Fibroblast of lung (primary cell): ENCODE measurements at regions not wholly inside any gene's neighbourhood (a gene's known extent, or its start where the extent isn't known, plus 50 kb on each side); places are given as distances from the start of the nearest gene placed in this dataset.

Experiments
- DNase-seq, 2 donors: peaks; one replicate each; pipeline versions ENCODE4 v3.0.0 to v3.0.0-alpha.2; 2010; ENCODE audit warnings: low read depth in 2 of 2
- H2AFZ ChIP-seq: 2 replicates; pipeline ENCODE4 v1.5.1; 2012; ENCODE audit warnings: low read length, control low read depth, inconsistent platforms
- H3K27ac ChIP-seq: 2 replicates; pipeline ENCODE4 v1.5.1; 2011; ENCODE audit warnings: low read length, control low read depth; ENCODE audit not compliant: insufficient read depth
- H3K27me3 ChIP-seq: 2 replicates; pipeline ENCODE4 v1.5.1; 2011; ENCODE audit warnings: mild to moderate bottlenecking, low read length; ENCODE audit not compliant: control insufficient read depth, insufficient read depth
- H3K36me3 ChIP-seq: 2 replicates; pipeline ENCODE4 v1.5.1; 2011; ENCODE audit warnings: low read length; ENCODE audit not compliant: control insufficient read depth, insufficient read depth
- H3K4me1 ChIP-seq: 2 replicates; pipeline ENCODE4 v1.5.1; 2011; ENCODE audit warnings: low read length; ENCODE audit not compliant: control insufficient read depth, insufficient read depth; ENCODE audit errors: extremely low read depth
- H3K4me2 ChIP-seq: 2 replicates; pipeline ENCODE4 v1.5.1; 2011; ENCODE audit warnings: low read length, control low read depth; ENCODE audit not compliant: insufficient read depth; ENCODE audit errors: extremely low read depth
- H3K4me3 ChIP-seq, 4 experiments: fragments of 200-600 bp in 1 of 4; sonication (generic) in 1 of 4; replicated peaks in 1 of 4; 2 replicates each; pipeline ENCODE4 v1.5.1; 2011 to 2016; ENCODE audit warnings: low read length in 4 of 4, low read depth in 3 of 4, mild to moderate bottlenecking in 3 of 4, control low read depth in 2 of 4, inconsistent platforms in 1 of 4, mixed read lengths in 1 of 4; ENCODE audit not compliant: insufficient read depth in 1 of 4; ENCODE audit errors: control extremely low read depth in 1 of 4
- H3K79me2 ChIP-seq: 2 replicates; pipeline ENCODE4 v1.5.1; 2012; ENCODE audit warnings: mild to moderate bottlenecking, low read length, inconsistent platforms; ENCODE audit not compliant: control insufficient read depth, insufficient read depth
- H3K9ac ChIP-seq: 2 replicates; pipeline ENCODE4 v1.5.1; 2011; ENCODE audit warnings: mild to moderate bottlenecking, low read length, control low read depth; ENCODE audit not compliant: insufficient read depth
- H3K9me3 ChIP-seq: 2 replicates; pipeline ENCODE4 v1.5.1; 2012; ENCODE audit warnings: low read depth, low read length; ENCODE audit not compliant: control insufficient read depth, insufficient read depth
- H4K20me1 ChIP-seq: 2 replicates; pipeline ENCODE4 v1.5.1; 2011; ENCODE audit warnings: low read length; ENCODE audit not compliant: control insufficient read depth, insufficient read depth; ENCODE audit errors: extremely low read depth
- EZH2 ChIP-seq: IDR thresholded peaks from 2 replicates; pipeline ENCODE4 v1.5.1; 2012; ENCODE audit warnings: low read length, control low read depth, mild to moderate bottlenecking; ENCODE audit errors: missing control alignments
- TF ChIP-seq, protein P1 (sequence below), 2 donors: IDR thresholded peaks in 1 of 2; conservative IDR thresholded peaks in 1 of 2; 1 replicate in 1 of 2; 2 replicates in 1 of 2; pipeline ENCODE4 v1.5.1; 2011 to 2012; ENCODE audit warnings: low read length in 2 of 2, control low read depth in 1 of 2, inconsistent platforms in 1 of 2, low read depth in 1 of 2, mild to moderate bottlenecking in 1 of 2

DNA sequence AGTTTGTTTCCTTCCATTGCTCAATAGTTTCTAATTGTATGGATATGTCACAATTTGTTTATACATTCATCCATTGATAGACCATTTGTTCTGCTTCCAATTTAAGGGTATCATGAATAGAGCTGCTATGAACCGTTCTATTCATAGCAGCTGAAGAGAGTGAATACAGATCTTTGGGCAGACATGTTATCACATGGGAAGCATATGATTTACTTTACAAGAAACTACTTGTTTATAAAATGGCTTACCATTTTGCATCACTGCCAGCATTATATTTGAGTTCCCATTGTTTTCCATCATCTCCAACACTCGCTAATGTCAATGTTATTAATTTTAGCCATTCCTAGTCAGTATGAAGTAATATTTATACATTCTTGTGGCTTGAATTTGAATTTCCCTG is 549.0 kb downstream of the MAT2B start:
- H3K79me2 ChIP-seq: no peaks in the 10 kb centered on the region
- H2AFZ ChIP-seq: no peak overlapping the region
- no peak overlapping the region for H3K4me3 ChIP-seq
- H3K27ac ChIP-seq: no peak overlapping the region
- no peak overlapping the region for H3K4me2 ChIP-seq
- no peak overlapping the region for H3K9ac ChIP-seq
- H3K36me3 ChIP-seq: no peaks in the 10 kb centered on the region
- no peaks in the 10 kb centered on the region for H3K27me3 ChIP-seq
- no peaks in the 10 kb centered on the region for H3K9me3 ChIP-seq
- H4K20me1 ChIP-seq: no peaks in the 10 kb centered on the region
- TF ChIP-seq EZH2: no peak
- TF ChIP-seq, protein P1, sequence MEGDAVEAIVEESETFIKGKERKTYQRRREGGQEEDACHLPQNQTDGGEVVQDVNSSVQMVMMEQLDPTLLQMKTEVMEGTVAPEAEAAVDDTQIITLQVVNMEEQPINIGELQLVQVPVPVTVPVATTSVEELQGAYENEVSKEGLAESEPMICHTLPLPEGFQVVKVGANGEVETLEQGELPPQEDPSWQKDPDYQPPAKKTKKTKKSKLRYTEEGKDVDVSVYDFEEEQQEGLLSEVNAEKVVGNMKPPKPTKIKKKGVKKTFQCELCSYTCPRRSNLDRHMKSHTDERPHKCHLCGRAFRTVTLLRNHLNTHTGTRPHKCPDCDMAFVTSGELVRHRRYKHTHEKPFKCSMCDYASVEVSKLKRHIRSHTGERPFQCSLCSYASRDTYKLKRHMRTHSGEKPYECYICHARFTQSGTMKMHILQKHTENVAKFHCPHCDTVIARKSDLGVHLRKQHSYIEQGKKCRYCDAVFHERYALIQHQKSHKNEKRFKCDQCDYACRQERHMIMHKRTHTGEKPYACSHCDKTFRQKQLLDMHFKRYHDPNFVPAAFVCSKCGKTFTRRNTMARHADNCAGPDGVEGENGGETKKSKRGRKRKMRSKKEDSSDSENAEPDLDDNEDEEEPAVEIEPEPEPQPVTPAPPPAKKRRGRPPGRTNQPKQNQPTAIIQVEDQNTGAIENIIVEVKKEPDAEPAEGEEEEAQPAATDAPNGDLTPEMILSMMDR (conservative IDR thresholded peaks at IDR 0.05 in 1 of 2, IDR thresholded peaks at IDR 0.05 in 1 of 2; ENCODE audit: low read depth in 1 of 2, low read length in 2 of 2): no peak
- DNase-seq: peak; percentile 40 to 75
- H3K4me1 ChIP-seq: no peaks in the 10 kb centered on the region

DNA sequence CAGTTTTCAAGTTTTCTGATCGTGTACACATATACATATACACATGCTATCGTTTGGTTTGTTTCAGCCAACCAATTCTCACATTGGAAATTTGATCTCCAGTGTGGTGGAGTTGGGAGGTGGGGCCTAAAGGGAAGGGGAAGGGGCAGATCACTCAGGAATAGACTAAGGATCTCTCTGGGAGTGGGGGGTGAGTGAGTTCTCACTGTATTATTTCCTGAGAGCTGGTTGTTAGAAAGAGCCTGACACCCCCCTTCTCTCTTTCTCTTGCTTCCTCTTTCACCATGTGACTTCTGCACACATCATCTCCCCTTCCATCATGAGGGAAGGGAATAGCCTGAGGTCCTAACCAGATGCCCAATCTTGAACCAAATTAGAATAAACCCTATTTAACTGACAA is 551.7 kb downstream of the MAT2B start:
- no peak for DNase-seq
- H3K4me3 ChIP-seq: no peak overlapping the region

DNA sequence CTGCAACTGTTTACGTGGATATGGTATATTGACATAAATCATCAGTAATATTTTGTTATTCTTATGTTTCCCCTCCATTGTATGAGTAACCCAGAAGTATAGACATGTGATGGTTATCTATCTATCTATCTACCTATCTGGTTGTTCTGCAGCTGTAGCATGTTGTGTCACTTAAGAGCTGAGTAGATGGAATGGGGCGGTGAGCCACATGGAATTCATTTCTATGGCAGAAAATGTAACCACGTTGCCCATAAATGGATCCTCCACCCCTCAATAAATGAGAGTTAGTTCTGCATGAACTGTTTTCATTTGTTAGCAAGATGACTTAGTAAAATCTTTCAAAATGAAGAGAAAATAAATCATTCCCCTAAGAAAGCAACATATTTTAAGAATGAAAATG is 553.2 kb downstream of the MAT2B start:
- H4K20me1 ChIP-seq: no peaks in the 10 kb centered on the region
- H3K4me1 ChIP-seq: no peaks in the 10 kb centered on the region
- no peak overlapping the region for H3K4me3 ChIP-seq
- DNase-seq: peak in 1 of 2 donors; percentile 20
- H2AFZ ChIP-seq: no peak overlapping the region
- H3K79me2 ChIP-seq: no peaks in the 10 kb centered on the region
- no peak overlapping the region for H3K4me2 ChIP-seq
- H3K36me3 ChIP-seq: no peaks in the 10 kb centered on the region
- no peak for TF ChIP-seq EZH2
- TF ChIP-seq, protein P1 (conservative IDR thresholded peaks at IDR 0.05 in 1 of 2, IDR thresholded peaks at IDR 0.05 in 1 of 2; ENCODE audit: low read depth in 1 of 2, low read length in 2 of 2): no peak
- no peaks in the 10 kb centered on the region for H3K9me3 ChIP-seq
- H3K27me3 ChIP-seq: no peaks in the 10 kb centered on the region
- no peak overlapping the region for H3K27ac ChIP-seq
- H3K9ac ChIP-seq: no peak overlapping the region

More for the DNA sequence above, 551.7 kb downstream of the MAT2B start:
- no peaks in the 10 kb centered on the region for H3K9me3 ChIP-seq
- H4K20me1 ChIP-seq: no peaks in the 10 kb centered on the region
- no peak overlapping the region for H2AFZ ChIP-seq
- H3K4me2 ChIP-seq: no peak overlapping the region
- H3K9ac ChIP-seq: no peak overlapping the region
- no peak overlapping the region for H3K27ac ChIP-seq
- no peaks in the 10 kb centered on the region for H3K79me2 ChIP-seq
- no peaks in the 10 kb centered on the region for H3K4me1 ChIP-seq
- no peak for TF ChIP-seq EZH2
- TF ChIP-seq, protein P1 (conservative IDR thresholded peaks at IDR 0.05 in 1 of 2, IDR thresholded peaks at IDR 0.05 in 1 of 2; ENCODE audit: low read depth in 1 of 2, low read length in 2 of 2): no peak
- no peaks in the 10 kb centered on the region for H3K36me3 ChIP-seq
- no peaks in the 10 kb centered on the region for H3K27me3 ChIP-seq
